ENCODE measurements at regions not wholly inside any gene's neighbourhood (a gene's known extent, or its start where the extent isn't known, plus 50 kb on each side); places are given as distances from the start of the nearest gene placed in this dataset.

DNA sequence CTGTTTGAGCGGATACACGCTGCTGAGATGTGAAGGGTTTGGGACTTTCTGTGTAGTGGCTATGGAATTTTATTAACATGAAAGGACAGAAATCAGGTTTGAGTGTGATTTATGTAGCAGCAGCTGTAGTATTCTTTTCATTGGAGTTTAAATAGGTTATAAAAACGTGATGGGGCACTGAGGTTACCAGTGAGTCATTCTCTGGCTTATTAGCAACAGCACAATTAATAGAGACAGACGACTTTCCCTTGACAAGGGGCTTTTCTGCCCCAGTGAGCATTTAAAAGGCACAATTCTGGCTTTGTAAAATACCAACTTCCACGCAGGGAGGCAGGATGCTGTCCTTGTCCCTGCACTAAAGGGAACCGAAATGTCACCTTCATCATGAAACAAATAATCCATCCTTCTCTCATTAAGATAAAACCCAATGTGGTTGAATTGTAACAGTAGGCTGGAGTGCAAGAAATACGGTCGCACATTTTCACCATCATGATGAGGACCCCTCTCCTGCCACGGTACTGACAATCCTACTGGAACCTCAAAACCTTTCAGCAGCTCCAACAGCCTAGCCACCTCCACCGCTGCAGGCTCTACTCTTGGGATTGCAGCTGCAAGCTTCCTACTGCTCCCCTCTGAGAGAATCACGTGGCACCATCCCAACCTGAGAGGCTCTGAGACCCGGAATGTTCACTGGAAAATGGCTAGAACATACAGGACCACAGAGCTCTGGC, 293.9 kb downstream of the IRX1 start:
- Histone ChIP-seq H3K9me2 (ENCODE audit: insufficient read depth, low read length) (no peaks in the 10 kb centered on the region), H3K4me2 (ENCODE audit: low read length) (no peak overlapping the region), H3K4me3 (ENCODE audit: low read depth, low read length, poor library complexity, severe bottlenecking) (no peak overlapping the region), H3K36me3 (ENCODE audit: insufficient read depth, low read length) (no peaks in the 10 kb centered on the region), H3K79me2 (ENCODE audit: insufficient read depth, low read depth, low read length) (no peaks in the 10 kb centered on the region), H3K9me3 (ENCODE audit: low read length) (no peaks in the 10 kb centered on the region), H3K27ac (ENCODE audit: low read depth, low read length, poor library complexity, severe bottlenecking) (no peak overlapping the region), H2AFZ (ENCODE audit: low read length) (no peak overlapping the region), H4K20me1 (ENCODE audit: insufficient read depth, low read length) (no peaks in the 10 kb centered on the region), H3K4me1 (ENCODE audit: insufficient read depth, low read length, poor library complexity, severe bottlenecking) (no peaks in the 10 kb centered on the region)
- no peak for DNase-seq (ENCODE audit: low spot score)
- TF ChIP-seq, protein P1, sequence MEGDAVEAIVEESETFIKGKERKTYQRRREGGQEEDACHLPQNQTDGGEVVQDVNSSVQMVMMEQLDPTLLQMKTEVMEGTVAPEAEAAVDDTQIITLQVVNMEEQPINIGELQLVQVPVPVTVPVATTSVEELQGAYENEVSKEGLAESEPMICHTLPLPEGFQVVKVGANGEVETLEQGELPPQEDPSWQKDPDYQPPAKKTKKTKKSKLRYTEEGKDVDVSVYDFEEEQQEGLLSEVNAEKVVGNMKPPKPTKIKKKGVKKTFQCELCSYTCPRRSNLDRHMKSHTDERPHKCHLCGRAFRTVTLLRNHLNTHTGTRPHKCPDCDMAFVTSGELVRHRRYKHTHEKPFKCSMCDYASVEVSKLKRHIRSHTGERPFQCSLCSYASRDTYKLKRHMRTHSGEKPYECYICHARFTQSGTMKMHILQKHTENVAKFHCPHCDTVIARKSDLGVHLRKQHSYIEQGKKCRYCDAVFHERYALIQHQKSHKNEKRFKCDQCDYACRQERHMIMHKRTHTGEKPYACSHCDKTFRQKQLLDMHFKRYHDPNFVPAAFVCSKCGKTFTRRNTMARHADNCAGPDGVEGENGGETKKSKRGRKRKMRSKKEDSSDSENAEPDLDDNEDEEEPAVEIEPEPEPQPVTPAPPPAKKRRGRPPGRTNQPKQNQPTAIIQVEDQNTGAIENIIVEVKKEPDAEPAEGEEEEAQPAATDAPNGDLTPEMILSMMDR (conservative IDR thresholded peaks at IDR 0.05; ENCODE audit: low read length), result no peak
- TF ChIP-seq EZH2phosphoT487 (IDR thresholded peaks at IDR 0.05; ENCODE audit: borderline replicate concordance, low read depth, low read length), result no peak
- intact Hi-C loops (cut with micrococcal nuclease; ENCODE audit: unreplicated experiment), result no loop called here
- no TSS peak for BruUV-seq (replicated peaks)
- ChIA-PET CTCF (ENCODE audit: unreplicated experiment) (no interaction called here), POLR2A (no interaction called here)

DNA sequence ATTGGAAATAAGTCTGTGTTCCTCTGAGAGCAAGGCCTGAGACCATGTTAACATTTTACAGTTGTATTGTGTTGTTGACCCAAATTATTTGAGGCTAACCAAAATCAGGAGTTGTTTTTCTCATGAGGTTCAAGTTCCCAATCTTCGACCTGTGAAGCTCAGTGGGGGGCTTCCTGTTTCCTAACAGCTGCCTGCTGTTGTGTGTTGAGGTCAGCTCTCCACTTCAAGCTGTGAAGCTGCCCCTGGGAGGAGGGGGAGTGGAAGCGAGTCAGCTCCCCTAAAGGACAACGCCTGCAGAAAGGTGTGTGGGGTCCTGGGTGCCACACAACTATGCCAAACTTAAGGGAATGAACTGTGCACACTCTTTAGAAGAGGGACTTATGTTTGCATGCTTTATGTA, 295.5 kb downstream of the IRX1 start:
- H3K4me1 ChIP-seq (ENCODE audit: insufficient read depth, low read length, poor library complexity, severe bottlenecking), result no peaks in the 10 kb centered on the region
- POLR2A ChIA-PET, result no interaction called here

DNA sequence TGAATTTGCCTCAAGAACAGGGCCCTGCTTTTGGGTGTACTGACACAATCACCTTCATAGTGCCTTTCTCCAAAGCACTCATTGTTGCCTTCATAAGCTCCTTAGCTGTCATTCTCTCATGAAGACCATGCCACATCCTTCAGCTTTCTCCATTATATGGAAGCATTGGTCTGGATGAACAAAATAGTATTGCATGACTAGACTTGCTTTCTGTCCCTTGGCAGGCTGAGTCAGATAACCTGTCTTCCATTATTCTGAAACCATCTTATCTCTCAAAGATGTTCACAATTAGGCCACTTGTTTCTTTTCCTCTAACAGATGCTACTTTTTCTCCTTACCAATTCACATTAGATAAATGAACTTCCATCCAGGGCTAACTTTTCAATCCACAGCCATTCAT, 297.9 kb downstream of the IRX1 start:
- Histone ChIP-seq H4K20me1 (ENCODE audit: insufficient read depth, low read length) (no peaks in the 10 kb centered on the region), H3K79me2 (ENCODE audit: insufficient read depth, low read depth, low read length) (no peaks in the 10 kb centered on the region), H3K4me3 (ENCODE audit: low read depth, low read length, poor library complexity, severe bottlenecking) (no peak overlapping the region), H3K36me3 (ENCODE audit: insufficient read depth, low read length) (no peaks in the 10 kb centered on the region), H3K4me1 (ENCODE audit: insufficient read depth, low read length, poor library complexity, severe bottlenecking) (no peaks in the 10 kb centered on the region), H3K9me2 (ENCODE audit: insufficient read depth, low read length) (no peaks in the 10 kb centered on the region), H2AFZ (ENCODE audit: low read length) (no peak overlapping the region), H3K27ac (ENCODE audit: low read depth, low read length, poor library complexity, severe bottlenecking) (no peak overlapping the region), H3K9me3 (ENCODE audit: low read length) (no peaks in the 10 kb centered on the region), H3K4me2 (ENCODE audit: low read length) (no peak overlapping the region)
- POLR2A ChIA-PET, result no interaction called here
- BruUV-seq (replicated peaks), result no TSS peak
- CTCF ChIA-PET (ENCODE audit: unreplicated experiment), result no interaction called here
- intact Hi-C loops (cut with micrococcal nuclease; ENCODE audit: unreplicated experiment), result no loop called here
- TF ChIP-seq, protein P1 (conservative IDR thresholded peaks at IDR 0.05; ENCODE audit: low read length), result no peak
- TF ChIP-seq EZH2phosphoT487 (IDR thresholded peaks at IDR 0.05; ENCODE audit: borderline replicate concordance, low read depth, low read length), result no peak
- DNase-seq (ENCODE audit: low spot score), result no peak

More for the DNA sequence above, 295.5 kb downstream of the IRX1 start:
- Histone ChIP-seq H3K9me3 (ENCODE audit: low read length) (no peaks in the 10 kb centered on the region), H3K4me3 (ENCODE audit: low read depth, low read length, poor library complexity, severe bottlenecking) (no peak overlapping the region), H2AFZ (ENCODE audit: low read length) (no peak overlapping the region), H4K20me1 (ENCODE audit: insufficient read depth, low read length) (no peaks in the 10 kb centered on the region), H3K9me2 (ENCODE audit: insufficient read depth, low read length) (no peaks in the 10 kb centered on the region), H3K79me2 (ENCODE audit: insufficient read depth, low read depth, low read length) (no peaks in the 10 kb centered on the region), H3K4me2 (ENCODE audit: low read length) (no peak overlapping the region), H3K27ac (ENCODE audit: low read depth, low read length, poor library complexity, severe bottlenecking) (no peak overlapping the region), H3K36me3 (ENCODE audit: insufficient read depth, low read length) (no peaks in the 10 kb centered on the region)
- intact Hi-C loops (cut with micrococcal nuclease; ENCODE audit: unreplicated experiment), result no loop called here
- no peak for DNase-seq (ENCODE audit: low spot score)
- no peak for TF ChIP-seq EZH2phosphoT487 (IDR thresholded peaks at IDR 0.05; ENCODE audit: borderline replicate concordance, low read depth, low read length)
- TF ChIP-seq, protein P1 (conservative IDR thresholded peaks at IDR 0.05; ENCODE audit: low read length), result no peak
- no TSS peak for BruUV-seq (replicated peaks)
- CTCF ChIA-PET (ENCODE audit: unreplicated experiment), result no interaction called here

Measured in OCI-LY7 (cell line).